ENCODE measurements at regions not wholly inside any gene's neighbourhood (a gene's known extent, or its start where the extent isn't known, plus 50 kb on each side); places are given as distances from the start of the nearest gene placed in this dataset.

- TF ChIP-seq, protein P1, sequence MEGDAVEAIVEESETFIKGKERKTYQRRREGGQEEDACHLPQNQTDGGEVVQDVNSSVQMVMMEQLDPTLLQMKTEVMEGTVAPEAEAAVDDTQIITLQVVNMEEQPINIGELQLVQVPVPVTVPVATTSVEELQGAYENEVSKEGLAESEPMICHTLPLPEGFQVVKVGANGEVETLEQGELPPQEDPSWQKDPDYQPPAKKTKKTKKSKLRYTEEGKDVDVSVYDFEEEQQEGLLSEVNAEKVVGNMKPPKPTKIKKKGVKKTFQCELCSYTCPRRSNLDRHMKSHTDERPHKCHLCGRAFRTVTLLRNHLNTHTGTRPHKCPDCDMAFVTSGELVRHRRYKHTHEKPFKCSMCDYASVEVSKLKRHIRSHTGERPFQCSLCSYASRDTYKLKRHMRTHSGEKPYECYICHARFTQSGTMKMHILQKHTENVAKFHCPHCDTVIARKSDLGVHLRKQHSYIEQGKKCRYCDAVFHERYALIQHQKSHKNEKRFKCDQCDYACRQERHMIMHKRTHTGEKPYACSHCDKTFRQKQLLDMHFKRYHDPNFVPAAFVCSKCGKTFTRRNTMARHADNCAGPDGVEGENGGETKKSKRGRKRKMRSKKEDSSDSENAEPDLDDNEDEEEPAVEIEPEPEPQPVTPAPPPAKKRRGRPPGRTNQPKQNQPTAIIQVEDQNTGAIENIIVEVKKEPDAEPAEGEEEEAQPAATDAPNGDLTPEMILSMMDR (IDR thresholded peaks at IDR 0.05): no peak
- TF ChIP-seq ZFX (IDR thresholded peaks at IDR 0.05; ENCODE audit: borderline replicate concordance): no peak
These were observed 225.9 kb downstream of the SEC14L1 start for GRCh38 chr17:77366558-77367245.

Measured in 22Rv1 (cell line).